HCT116 (cell line): ENCODE measurements at regions not wholly inside any gene's neighbourhood (a gene's known extent, or its start where the extent isn't known, plus 50 kb on each side); places are given as distances from the start of the nearest gene placed in this dataset.

Experiments used
- ATAC-seq: fragments of 200-7000 bp; cut with Tn5 transposase; 2 replicates; pipeline ENCODE4 v1.9.1; 2020; ENCODE audit warnings: mild to moderate bottlenecking, moderate library complexity
- BruUV-seq: library from RNA; stranded (reverse); fragments of 400-500 nt; replicated peaks from 2 replicates; lab custom pipeline; 2021; lab: Mats Ljungman, UMichigan
- CTCF ChIA-PET: fragments of 300-600 bp; sonication (Branson Sonifier 250); formaldehyde crosslinking; loops from one replicate; lab custom pipeline; 2021; ENCODE audit warnings: antibody characterized with exemption; lab: Charles Lee
- POLR2A ChIA-PET: fragments of 300-600, 350-600 bp; sonication (Branson Sonifier 250); formaldehyde crosslinking; loops from one replicate; lab custom pipeline; 2021; ENCODE audit warnings: antibody characterized with exemption; lab: Charles Lee
- RAD21 ChIA-PET, 2 experiments: fragments of 300-600 bp; sonication (Branson Sonifier 250); formaldehyde crosslinking; loops; one replicate each; lab custom pipeline; 2023; ENCODE audit warnings: low total read pairs in 2 of 2; ENCODE audit not compliant: uncharacterized antibody in 2 of 2, unreplicated experiment in 2 of 2, low non-redundant PET in 1 of 2; lab: Charles Lee
- DNase-seq: peaks from one replicate; pipeline ENCODE4 v3.0.0-alpha.2; 2010; ENCODE audit warnings: low read depth, low spot score
- H2AFZ ChIP-seq: fragments of 200-600 bp; shearing (Covaris generic), sonication (generic); 2 replicates; pipeline ENCODE4 v1.6.1; 2017; ENCODE audit warnings: low read depth, mixed run types, mixed read lengths, antibody characterized with exemption, low read length; ENCODE audit not compliant: poor library complexity, severe bottlenecking
- H3K27ac ChIP-seq: 2 replicates; pipeline ENCODE4 v1.5.1; 2012; ENCODE audit warnings: low read depth, low read length
- H3K27me3 ChIP-seq: fragments of 200-600 bp; sonication (generic); 2 replicates; pipeline ENCODE4 v1.6.1; 2016; ENCODE audit warnings: mixed run types, low read length, mixed read lengths; ENCODE audit not compliant: insufficient read depth
- H3K36me3 ChIP-seq, 2 experiments: fragments of 200-500 bp in 1 of 2; fragments of 200-600 bp in 1 of 2; sonication (Bioruptor generic) in 1 of 2; sonication (generic) in 1 of 2; 2 replicates each; pipeline versions ENCODE4 v1.5.1 to v1.6.1; 2014 to 2016; ENCODE audit warnings: low read length in 2 of 2, inconsistent platforms in 1 of 2, mixed read lengths in 1 of 2, mixed run types in 1 of 2; ENCODE audit not compliant: insufficient read depth in 2 of 2, control insufficient read depth in 1 of 2
- H3K4me1 ChIP-seq, 2 experiments: fragments of 200-600 bp in 1 of 2; sonication (generic) in 1 of 2; 2 replicates each; pipeline versions ENCODE4 v1.5.1 to v1.6.1; 2012 to 2017; ENCODE audit warnings: low read length in 2 of 2, inconsistent platforms in 1 of 2, mild to moderate bottlenecking in 1 of 2, mixed read lengths in 1 of 2, mixed run types in 1 of 2, moderate library complexity in 1 of 2; ENCODE audit not compliant: insufficient read depth in 2 of 2, control insufficient read depth in 1 of 2
- H3K4me2 ChIP-seq: fragments of 200-600 bp; sonication (generic); 2 replicates; pipeline ENCODE4 v1.6.1; 2017; ENCODE audit warnings: mixed run types, low read length, mixed read lengths
- H3K4me3 ChIP-seq, 2 experiments: fragments of 200-600 bp in 1 of 2; sonication (generic) in 1 of 2; replicated peaks in 1 of 2; 2 replicates each; pipeline ENCODE4 v1.5.1; 2011 to 2016; ENCODE audit warnings: low read length in 2 of 2, control low read depth in 1 of 2, low read depth in 1 of 2, mild to moderate bottlenecking in 1 of 2, mixed read lengths in 1 of 2, mixed run types in 1 of 2
- H3K79me2 ChIP-seq: fragments of 200-600 bp; sonication (generic); 2 replicates; pipeline ENCODE4 v1.6.1; 2017; ENCODE audit warnings: mild to moderate bottlenecking, mixed run types, low read length, moderate library complexity, mixed read lengths; ENCODE audit not compliant: insufficient read depth
- H3K9ac ChIP-seq: fragments of 200-600 bp; sonication (generic); 2 replicates; pipeline ENCODE4 v1.6.1; 2016; ENCODE audit warnings: low read length, mixed read lengths
- H3K9me2 ChIP-seq: fragments of 200-600 bp; sonication (generic), shearing (Covaris generic); 2 replicates; pipeline ENCODE4 v1.6.1; 2017; ENCODE audit warnings: mixed run types, mild to moderate bottlenecking, moderate library complexity; ENCODE audit not compliant: insufficient read depth
- H3K9me3 ChIP-seq, 2 experiments: fragments of 200-500 bp in 1 of 2; fragments of 200-600 bp in 1 of 2; sonication (Bioruptor generic) in 1 of 2; sonication (generic) in 1 of 2; 2 replicates each; pipeline ENCODE4 v1.6.1; 2014 to 2017; ENCODE audit warnings: low read length in 2 of 2, mixed read lengths in 2 of 2, inconsistent platforms in 1 of 2, low read depth in 1 of 2, mild to moderate bottlenecking in 1 of 2, mixed run types in 1 of 2, moderate library complexity in 1 of 2; ENCODE audit not compliant: control insufficient read depth in 1 of 2, insufficient read depth in 1 of 2
- H4K20me1 ChIP-seq: fragments of 200-600 bp; sonication (generic), shearing (Covaris generic); 2 replicates; pipeline ENCODE4 v1.6.1; 2017; ENCODE audit warnings: mixed run types, mild to moderate bottlenecking, moderate library complexity; ENCODE audit not compliant: insufficient read depth
- CBX3 ChIP-seq: IDR thresholded peaks from 2 replicates; pipeline ENCODE4 v1.6.1; 2012; ENCODE audit warnings: low read depth
- EGR1 ChIP-seq: IDR thresholded peaks from 2 replicates; pipeline ENCODE4 v1.6.1; 2012; ENCODE audit warnings: low read depth
- EZH2 ChIP-seq: fragments of 200-600 bp; sonication (generic); IDR thresholded peaks from 2 replicates; pipeline ENCODE4 v1.6.1; 2017; ENCODE audit warnings: antibody characterized with exemption, mixed run types
- EZH2phosphoT487 ChIP-seq: fragments of 200-600 bp; IDR thresholded peaks from 2 replicates; pipeline ENCODE4 v1.6.1; 2018; ENCODE audit warnings: antibody characterized with exemption, borderline replicate concordance
- FOSL1 ChIP-seq: IDR thresholded peaks from 2 replicates; pipeline ENCODE4 v1.6.1; 2012; ENCODE audit warnings: low read depth
- JUND ChIP-seq: IDR thresholded peaks from 2 replicates; pipeline ENCODE4 v1.6.1; 2012
- POLR2A ChIP-seq: IDR thresholded peaks from 2 replicates; pipeline ENCODE4 v1.7.0; 2011; ENCODE audit warnings: borderline replicate concordance; ENCODE audit not compliant: insufficient read depth, insufficient read length; ENCODE audit errors: extremely low read depth
- POLR2AphosphoS5 ChIP-seq: IDR thresholded peaks from 2 replicates; pipeline ENCODE4 v1.6.1; 2011; ENCODE audit warnings: mild to moderate bottlenecking, low read depth, low read length, moderate library complexity
- RAD21 ChIP-seq: IDR thresholded peaks from 2 replicates; pipeline ENCODE4 v1.6.1; 2012; ENCODE audit warnings: low read depth, mild to moderate bottlenecking
- SIN3A ChIP-seq: IDR thresholded peaks from 2 replicates; pipeline ENCODE4 v1.6.1; 2012; ENCODE audit warnings: low read depth
- SP1 ChIP-seq: IDR thresholded peaks from 2 replicates; pipeline ENCODE4 v1.6.1; 2012; ENCODE audit warnings: low read depth
- SRF ChIP-seq: IDR thresholded peaks from 2 replicates; pipeline ENCODE4 v1.6.1; 2012; ENCODE audit warnings: low read depth
- TCF7L2 ChIP-seq: IDR thresholded peaks from 2 replicates; pipeline ENCODE4 v1.7.0; 2011; ENCODE audit warnings: borderline replicate concordance, inconsistent platforms; ENCODE audit not compliant: insufficient read depth, insufficient read length; ENCODE audit errors: extremely low read depth
- YY1 ChIP-seq: IDR thresholded peaks from 2 replicates; pipeline ENCODE4 v1.6.1; 2011; ENCODE audit warnings: low read length, low read depth, moderate library complexity, mild to moderate bottlenecking; ENCODE audit not compliant: insufficient replicate concordance; ENCODE audit errors: extremely low read depth
- ZNF274 ChIP-seq: fragments of 200-500 bp; sonication (Bioruptor generic); IDR thresholded peaks from 2 replicates; pipeline ENCODE4 v1.6.1; 2014; ENCODE audit warnings: mild to moderate bottlenecking, low read depth, low read length, inconsistent platforms
- intact Hi-C: fragments of 100-400 bp; cut with micrococcal nuclease; formaldehyde crosslinking; loops from 2 replicates; pipeline ENCODE4 v1.10.0; 2022
- TF ChIP-seq, protein P1 (sequence below): IDR thresholded peaks from 2 replicates; pipeline ENCODE4 v1.6.1; 2012
- TF ChIP-seq, protein P2 (sequence below), 3 experiments: fragments of 200-600 bp in 1 of 3; sonication (generic) in 1 of 3; IDR thresholded peaks in 2 of 3; conservative IDR thresholded peaks in 1 of 3; 2 replicates each; pipeline ENCODE4 v1.5.1; 2012 to 2017; ENCODE audit warnings: low read depth in 2 of 3, low read length in 2 of 3, antibody characterized with exemption in 1 of 3, borderline replicate concordance in 1 of 3, control low read depth in 1 of 3, mild to moderate bottlenecking in 1 of 3, mixed read lengths in 1 of 3, mixed run types in 1 of 3, moderate library complexity in 1 of 3; ENCODE audit not compliant: insufficient read depth in 1 of 3
- TF ChIP-seq, protein P3 (sequence below): IDR thresholded peaks from 2 replicates; pipeline ENCODE4 v1.6.1; 2012; ENCODE audit warnings: low read depth
- TF ChIP-seq, protein P4 (sequence below): IDR thresholded peaks from 2 replicates; pipeline ENCODE4 v1.6.1; 2011; ENCODE audit warnings: mild to moderate bottlenecking, low read length, moderate library complexity; ENCODE audit not compliant: insufficient replicate concordance; ENCODE audit errors: extremely low read depth

DNA sequence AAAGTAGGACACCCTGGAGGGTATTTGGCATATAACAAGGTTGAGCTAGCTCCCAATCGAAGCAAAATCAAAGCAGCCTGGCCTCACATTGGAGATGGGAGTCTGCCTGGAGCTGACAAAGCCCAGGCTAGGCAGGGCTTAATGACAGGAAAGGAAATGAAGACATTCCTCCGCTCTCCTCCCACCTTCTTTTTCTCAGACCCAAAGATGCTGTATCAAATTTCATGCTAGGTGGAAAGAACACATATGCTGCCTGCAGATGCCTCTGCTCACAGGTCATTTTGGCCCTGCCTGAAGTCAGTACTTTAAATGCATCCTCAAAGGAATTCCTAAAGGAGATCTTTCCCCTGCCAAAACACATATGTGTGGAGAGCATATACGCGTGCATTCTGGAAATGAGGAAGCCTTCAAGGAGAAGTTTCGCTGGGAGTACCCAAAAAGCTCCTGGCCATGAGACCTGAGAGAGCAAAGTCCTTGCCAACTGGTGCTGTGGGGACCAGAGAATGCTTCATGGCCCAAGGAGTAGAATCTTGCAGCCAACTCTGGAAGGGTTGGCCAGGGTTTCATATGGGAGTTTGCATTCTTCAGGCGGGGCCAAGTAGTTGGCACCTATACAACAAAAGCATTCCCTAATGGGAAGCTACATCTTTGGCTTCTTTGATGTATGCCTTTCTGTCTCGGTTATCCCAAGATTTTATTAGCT is 88.0 kb downstream of the AQP4 start:
- Histone ChIP-seq H3K4me1 (no peaks in the 10 kb centered on the region), H3K9me2 (no peaks in the 10 kb centered on the region), H3K79me2 (no peaks in the 10 kb centered on the region), H3K36me3 (no peaks in the 10 kb centered on the region), H4K20me1 (no peaks in the 10 kb centered on the region), H3K9me3 (no peaks in the 10 kb centered on the region), H2AFZ (no peak overlapping the region), H3K9ac (no peak overlapping the region), H3K4me3 (no peak overlapping the region), H3K4me2 (no peak overlapping the region), H3K27me3 (peaks cover 32% of the 10 kb centered on the region), H3K27ac (no peak overlapping the region)
- TF ChIP-seq EGR1 (no peak), CBX3 (no peak), EZH2phosphoT487 (no peak), JUND (no peak), POLR2AphosphoS5 (no peak), YY1 (no peak), EZH2 (no peak), FOSL1 (no peak), RAD21 (no peak), SIN3A (no peak), ZNF274 (no peak), SRF (no peak), SP1 (no peak), TCF7L2 (no peak), POLR2A (no peak)
- TF ChIP-seq, protein P1, sequence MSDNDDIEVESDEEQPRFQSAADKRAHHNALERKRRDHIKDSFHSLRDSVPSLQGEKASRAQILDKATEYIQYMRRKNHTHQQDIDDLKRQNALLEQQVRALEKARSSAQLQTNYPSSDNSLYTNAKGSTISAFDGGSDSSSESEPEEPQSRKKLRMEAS: no peak
- TF ChIP-seq, protein P2, sequence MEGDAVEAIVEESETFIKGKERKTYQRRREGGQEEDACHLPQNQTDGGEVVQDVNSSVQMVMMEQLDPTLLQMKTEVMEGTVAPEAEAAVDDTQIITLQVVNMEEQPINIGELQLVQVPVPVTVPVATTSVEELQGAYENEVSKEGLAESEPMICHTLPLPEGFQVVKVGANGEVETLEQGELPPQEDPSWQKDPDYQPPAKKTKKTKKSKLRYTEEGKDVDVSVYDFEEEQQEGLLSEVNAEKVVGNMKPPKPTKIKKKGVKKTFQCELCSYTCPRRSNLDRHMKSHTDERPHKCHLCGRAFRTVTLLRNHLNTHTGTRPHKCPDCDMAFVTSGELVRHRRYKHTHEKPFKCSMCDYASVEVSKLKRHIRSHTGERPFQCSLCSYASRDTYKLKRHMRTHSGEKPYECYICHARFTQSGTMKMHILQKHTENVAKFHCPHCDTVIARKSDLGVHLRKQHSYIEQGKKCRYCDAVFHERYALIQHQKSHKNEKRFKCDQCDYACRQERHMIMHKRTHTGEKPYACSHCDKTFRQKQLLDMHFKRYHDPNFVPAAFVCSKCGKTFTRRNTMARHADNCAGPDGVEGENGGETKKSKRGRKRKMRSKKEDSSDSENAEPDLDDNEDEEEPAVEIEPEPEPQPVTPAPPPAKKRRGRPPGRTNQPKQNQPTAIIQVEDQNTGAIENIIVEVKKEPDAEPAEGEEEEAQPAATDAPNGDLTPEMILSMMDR (IDR thresholded peaks at IDR 0.05 in 2 of 3, conservative IDR thresholded peaks at IDR 0.05 in 1 of 3; ENCODE audit: borderline replicate concordance in 1 of 3, insufficient read depth in 1 of 3, low read depth in 2 of 3, low read length in 2 of 3): no peak
- TF ChIP-seq, protein P3, sequence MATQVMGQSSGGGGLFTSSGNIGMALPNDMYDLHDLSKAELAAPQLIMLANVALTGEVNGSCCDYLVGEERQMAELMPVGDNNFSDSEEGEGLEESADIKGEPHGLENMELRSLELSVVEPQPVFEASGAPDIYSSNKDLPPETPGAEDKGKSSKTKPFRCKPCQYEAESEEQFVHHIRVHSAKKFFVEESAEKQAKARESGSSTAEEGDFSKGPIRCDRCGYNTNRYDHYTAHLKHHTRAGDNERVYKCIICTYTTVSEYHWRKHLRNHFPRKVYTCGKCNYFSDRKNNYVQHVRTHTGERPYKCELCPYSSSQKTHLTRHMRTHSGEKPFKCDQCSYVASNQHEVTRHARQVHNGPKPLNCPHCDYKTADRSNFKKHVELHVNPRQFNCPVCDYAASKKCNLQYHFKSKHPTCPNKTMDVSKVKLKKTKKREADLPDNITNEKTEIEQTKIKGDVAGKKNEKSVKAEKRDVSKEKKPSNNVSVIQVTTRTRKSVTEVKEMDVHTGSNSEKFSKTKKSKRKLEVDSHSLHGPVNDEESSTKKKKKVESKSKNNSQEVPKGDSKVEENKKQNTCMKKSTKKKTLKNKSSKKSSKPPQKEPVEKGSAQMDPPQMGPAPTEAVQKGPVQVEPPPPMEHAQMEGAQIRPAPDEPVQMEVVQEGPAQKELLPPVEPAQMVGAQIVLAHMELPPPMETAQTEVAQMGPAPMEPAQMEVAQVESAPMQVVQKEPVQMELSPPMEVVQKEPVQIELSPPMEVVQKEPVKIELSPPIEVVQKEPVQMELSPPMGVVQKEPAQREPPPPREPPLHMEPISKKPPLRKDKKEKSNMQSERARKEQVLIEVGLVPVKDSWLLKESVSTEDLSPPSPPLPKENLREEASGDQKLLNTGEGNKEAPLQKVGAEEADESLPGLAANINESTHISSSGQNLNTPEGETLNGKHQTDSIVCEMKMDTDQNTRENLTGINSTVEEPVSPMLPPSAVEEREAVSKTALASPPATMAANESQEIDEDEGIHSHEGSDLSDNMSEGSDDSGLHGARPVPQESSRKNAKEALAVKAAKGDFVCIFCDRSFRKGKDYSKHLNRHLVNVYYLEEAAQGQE: no peak
- TF ChIP-seq, protein P4, sequence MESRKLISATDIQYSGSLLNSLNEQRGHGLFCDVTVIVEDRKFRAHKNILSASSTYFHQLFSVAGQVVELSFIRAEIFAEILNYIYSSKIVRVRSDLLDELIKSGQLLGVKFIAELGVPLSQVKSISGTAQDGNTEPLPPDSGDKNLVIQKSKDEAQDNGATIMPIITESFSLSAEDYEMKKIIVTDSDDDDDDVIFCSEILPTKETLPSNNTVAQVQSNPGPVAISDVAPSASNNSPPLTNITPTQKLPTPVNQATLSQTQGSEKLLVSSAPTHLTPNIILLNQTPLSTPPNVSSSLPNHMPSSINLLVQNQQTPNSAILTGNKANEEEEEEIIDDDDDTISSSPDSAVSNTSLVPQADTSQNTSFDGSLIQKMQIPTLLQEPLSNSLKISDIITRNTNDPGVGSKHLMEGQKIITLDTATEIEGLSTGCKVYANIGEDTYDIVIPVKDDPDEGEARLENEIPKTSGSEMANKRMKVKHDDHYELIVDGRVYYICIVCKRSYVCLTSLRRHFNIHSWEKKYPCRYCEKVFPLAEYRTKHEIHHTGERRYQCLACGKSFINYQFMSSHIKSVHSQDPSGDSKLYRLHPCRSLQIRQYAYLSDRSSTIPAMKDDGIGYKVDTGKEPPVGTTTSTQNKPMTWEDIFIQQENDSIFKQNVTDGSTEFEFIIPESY: no peak
- ChIA-PET CTCF (no interaction called here), POLR2A (no interaction called here), RAD21 (no interaction called here)
- no TSS peak for BruUV-seq
- DNase-seq: no peak
- no peak for ATAC-seq
- intact Hi-C loops: loop anchor here (10.0 kb wide), 1 partner anchor 393 kb away; no protein-coding TSS in a partner anchor
